ENCODE measurements at regions not wholly inside any gene's neighbourhood (a gene's known extent, or its start where the extent isn't known, plus 50 kb on each side); places are given as distances from the start of the nearest gene placed in this dataset.
"Not testable (repeated sequence)": the region's sequence is repeated elsewhere in the genome, so short reads cannot be mapped to it uniquely, and the experiment has no call there.

GRCh38 chr22:49396817-49397216, 430.9 kb downstream of the BRD1 start:
- H3K4me3 ChIP-seq, result no peak overlapping the region
- no peak for DNase-seq
- no peak overlapping the region for H3K27ac ChIP-seq
- H3K36me3 ChIP-seq, result no peaks in the 10 kb centered on the region
- H3K27me3 ChIP-seq, result peaks cover 0 to 22% (median 3%) of the 10 kb centered on the region in 9 donors
- intact Hi-C loops (cut with DNase I), result no loop called here
- H3K4me1 ChIP-seq, result no peaks in the 10 kb centered on the region
- WGBS, 4 donors, result 64 to 76% (median 67%) methylated on average over 11 of the region's 11 CpGs
- H3K9me3 ChIP-seq, result peaks cover 0 to 5% (median 0%) of the 10 kb centered on the region in 12 donors
- no peak for TF ChIP-seq CTCF (IDR thresholded peaks at IDR 0.05)
- TF ChIP-seq POLR2A (IDR thresholded peaks at IDR 0.05), result no peak
- no peak for ATAC-seq

GRCh38 chr22:49395617-49396016, 432.1 kb downstream of the BRD1 start:
- Histone ChIP-seq H3K36me3 (no peaks in the 10 kb centered on the region), H3K27ac (no peak overlapping the region), H3K4me1 (no peaks in the 10 kb centered on the region), H3K4me3 (no peak overlapping the region), H3K27me3 (peaks cover 0 to 23% (median 3%) of the 10 kb centered on the region in 9 donors), H3K9me3 (peaks cover 0 to 5% (median 0%) of the 10 kb centered on the region in 12 donors)
- no peak for TF ChIP-seq CTCF (IDR thresholded peaks at IDR 0.05)
- WGBS, 4 donors, result 78 to 82% (median 81%) methylated on average over 3 to 8 of the region's 8 CpGs
- no peak for DNase-seq
- intact Hi-C loops (cut with DNase I), result no loop called here
- ATAC-seq, result no peak

GRCh38 chr22:49395062-49395461, 432.6 kb downstream of the BRD1 start:
- H3K9me3 ChIP-seq; ATAC-seq; intact Hi-C loops (cut with DNase I); DNase-seq; H3K4me1 ChIP-seq; H3K36me3 ChIP-seq; H3K4me3 ChIP-seq; H3K27ac ChIP-seq: not testable (repeated sequence)
- WGBS, 4 donors, result 69 to 86% (median 83%) methylated on average over 5 of the region's 5 CpGs
- H3K27me3 ChIP-seq, result peaks cover 0 to 23% (median 2%) of the 10 kb centered on the region in 9 donors

GRCh38 chr22:49394116-49394785, 433.4 kb downstream of the BRD1 start:
- Histone ChIP-seq H3K27me3 (peaks cover 0 to 23% (median 2%) of the 10 kb centered on the region in 9 donors), H3K27ac (no peak overlapping the region), H3K9me3 (peaks cover 0 to 5% (median 0%) of the 10 kb centered on the region in 12 donors), H3K36me3 (no peaks in the 10 kb centered on the region), H3K4me3 (no peak overlapping the region), H3K4me1 (no peaks in the 10 kb centered on the region)
- DNase-seq, result no peak
- TF ChIP-seq CTCF (IDR thresholded peaks at IDR 0.05), result no peak
- no peak for TF ChIP-seq POLR2A (IDR thresholded peaks at IDR 0.05)
- ATAC-seq, result no peak
- intact Hi-C loops (cut with DNase I), result no loop called here
- 68 to 86% (median 83%) methylated on average over 7 of the region's 7 CpGs for WGBS, 4 donors

- no peaks in the 10 kb centered on the region for H3K4me1 ChIP-seq
- no peaks in the 10 kb centered on the region for H3K36me3 ChIP-seq
- no peak for DNase-seq
- peaks cover 0 to 23% (median 2%) of the 10 kb centered on the region in 9 donors for H3K27me3 ChIP-seq
- intact Hi-C loops (cut with DNase I), result no loop called here
- H3K4me3 ChIP-seq, result no peak overlapping the region
- no peak for ATAC-seq
- no peak overlapping the region for H3K27ac ChIP-seq
- TF ChIP-seq POLR2A (IDR thresholded peaks at IDR 0.05) (no peak), CTCF (IDR thresholded peaks at IDR 0.05) (no peak)
- WGBS, 4 donors, result 77 to 86% (median 83%) methylated on average over 7 of the region's 7 CpGs
- H3K9me3 ChIP-seq, result peaks cover 0 to 5% (median 0%) of the 10 kb centered on the region in 12 donors
Measured at GRCh38 chr22:49393526-49393925, 434.1 kb downstream of the BRD1 start.

All from heart left ventricle (tissue), 16 donors.